C4-2B (cell line): ENCODE measurements at regions not wholly inside any gene's neighbourhood (a gene's known extent, or its start where the extent isn't known, plus 50 kb on each side); places are given as distances from the start of the nearest gene placed in this dataset.
A peak's percentile ranks its signal among the peaks of the same experiment; 100 is the strongest.
"Not testable (repeated sequence)": the region's sequence is repeated elsewhere in the genome, so short reads cannot be mapped to it uniquely, and the experiment has no call there.

Experiments
- H3K27ac ChIP-seq: fragments of 450-650 bp; 2 replicates; pipeline ENCODE4 v1.5.1; 2017
- CTCF ChIP-seq: fragments of 450-650 bp; conservative IDR thresholded peaks from 2 replicates; pipeline ENCODE4 v1.5.1; 2017; ENCODE audit warnings: mild to moderate bottlenecking
- ZFX ChIP-seq: fragments of 450-650 bp; IDR thresholded peaks from 2 replicates; pipeline ENCODE4 v1.6.1; 2017

DNA sequence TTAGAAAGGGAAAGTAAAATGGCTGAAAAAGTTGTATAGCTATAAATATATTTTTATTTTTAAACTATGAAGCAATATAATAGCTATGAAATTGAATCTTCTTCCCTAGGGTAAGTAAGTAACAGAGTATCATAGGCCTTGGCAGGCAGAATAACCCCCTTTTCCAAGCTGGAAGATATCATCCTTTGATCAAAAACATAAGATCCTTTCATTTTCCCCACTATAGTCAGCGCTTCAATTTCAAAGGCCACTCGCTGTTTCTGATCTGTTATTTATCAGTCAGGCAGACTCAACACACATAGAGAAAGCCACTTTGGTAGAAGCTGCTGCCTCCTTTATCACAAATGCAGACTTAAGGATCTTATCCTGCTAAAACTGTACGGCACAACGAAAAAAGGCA, 74.0 kb upstream of the UBE2E2 start:
- TF ChIP-seq ZFX: no peak
- no peak for TF ChIP-seq CTCF
- H3K27ac ChIP-seq: peak overlapping the region; percentile 38; the same call in 1 of the 2 replicates

GRCh38 chr3:23129817-23130216, 73.3 kb upstream of the UBE2E2 start:
- TF ChIP-seq CTCF: no peak
- TF ChIP-seq ZFX: no peak
- H3K27ac ChIP-seq: peak overlapping the region; percentile 38; the same call in 1 of the 2 replicates

DNA sequence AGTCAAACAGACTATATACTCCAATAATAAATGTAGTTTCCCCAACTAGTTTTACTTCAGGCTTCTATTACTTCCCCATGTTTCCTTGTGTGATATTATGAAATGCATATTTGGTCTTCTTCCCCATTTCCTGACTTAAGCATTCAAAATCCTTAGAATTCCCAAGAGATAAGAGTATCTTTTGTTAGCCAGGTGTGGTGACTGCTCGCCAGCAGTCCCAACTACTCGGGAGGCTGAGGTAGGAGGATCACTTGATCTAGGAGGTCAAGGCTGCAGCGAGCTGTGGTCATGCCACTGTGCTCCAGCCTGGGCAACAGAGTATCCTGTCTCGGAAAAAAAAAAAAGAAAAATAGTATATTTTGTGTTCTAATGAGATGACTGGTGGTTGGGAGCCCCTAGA, 72.7 kb upstream of the UBE2E2 start:
- TF ChIP-seq CTCF (no peak), ZFX (no peak)
- H3K27ac ChIP-seq: peak overlapping the region; percentile 31; the same call in 1 of the 2 replicates

GRCh38 chr3:23135026-23135785, 67.9 kb upstream of the UBE2E2 start:
- no peak overlapping the region for H3K27ac ChIP-seq
- TF ChIP-seq ZFX (no peak), CTCF (no peak)

- TF ChIP-seq CTCF (no peak), ZFX (no peak)
- no peak overlapping the region for H3K27ac ChIP-seq
Measured at GRCh38 chr3:23136054-23136453, 67.1 kb upstream of the UBE2E2 start.

DNA sequence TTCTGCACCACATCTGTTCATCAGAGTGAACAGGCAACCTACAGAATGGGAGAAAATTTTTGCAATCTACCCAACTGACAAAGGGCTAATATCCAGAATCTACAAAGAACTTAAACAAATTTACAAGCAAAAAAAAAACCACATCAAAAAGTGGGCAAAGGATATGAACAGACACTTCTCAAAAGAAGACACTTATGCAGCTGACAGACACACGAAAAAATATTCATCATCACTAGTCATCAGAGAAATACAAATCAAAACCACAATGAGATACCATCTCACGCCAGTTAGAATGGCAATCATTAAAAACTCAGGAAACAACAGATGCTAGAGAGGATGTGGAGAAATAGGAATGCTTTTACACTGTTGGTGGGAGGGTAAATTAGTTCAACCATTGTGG, 59.1 kb upstream of the UBE2E2 start:
- not testable (repeated sequence) for H3K27ac ChIP-seq

GRCh38 chr3:23146163-23146562, 57.0 kb upstream of the UBE2E2 start:
- TF ChIP-seq CTCF (no peak), ZFX (no peak)
- H3K27ac ChIP-seq: no peak overlapping the region

DNA sequence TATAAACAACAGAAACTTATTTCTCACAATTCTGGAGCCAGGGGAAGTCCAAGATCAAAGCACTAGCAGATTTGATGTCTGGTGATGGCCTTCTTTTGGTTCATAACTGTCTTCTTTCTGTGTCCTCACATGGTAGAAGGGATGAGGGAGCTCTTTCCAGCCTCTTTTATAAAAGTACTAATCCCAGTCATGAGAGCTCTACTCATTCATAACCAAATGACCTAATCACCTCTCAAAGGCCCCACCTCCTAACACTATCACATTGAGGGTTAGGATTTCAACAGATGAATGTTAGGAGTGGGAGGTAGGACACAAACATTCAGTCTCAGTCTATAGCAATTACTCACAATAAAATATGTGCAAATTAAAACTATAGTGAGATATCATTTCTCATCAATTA, 50.1 kb upstream of the UBE2E2 start:
- H3K27ac ChIP-seq: no peak overlapping the region
- no peak for TF ChIP-seq ZFX
- TF ChIP-seq CTCF: no peak
